ENCODE measurements at regions not wholly inside any gene's neighbourhood (a gene's known extent, or its start where the extent isn't known, plus 50 kb on each side); places are given as distances from the start of the nearest gene placed in this dataset.
"Not testable (repeated sequence)": the region's sequence is repeated elsewhere in the genome, so short reads cannot be mapped to it uniquely, and the experiment has no call there.

GRCh38 chr2:225236769-225237323 lies 162.7 kb upstream of the NYAP2 start:
- Mint-ChIP-seq H3K27ac (ENCODE audit: unreplicated experiment) (no peak overlapping the region), H3K4me3 (ENCODE audit: unreplicated experiment) (no peak overlapping the region), H3K9me3 (ENCODE audit: unreplicated experiment) (no peaks in the 10 kb centered on the region), H3K4me1 (ENCODE audit: unreplicated experiment) (no peaks in the 10 kb centered on the region), H3K36me3 (ENCODE audit: unreplicated experiment) (no peaks in the 10 kb centered on the region), H3K27me3 (ENCODE audit: unreplicated experiment) (no peaks in the 10 kb centered on the region)
- no peak for TF ChIP-seq CTCF (IDR thresholded peaks at IDR 0.05)
- DNase-seq (ENCODE audit: extremely low spot score, unreplicated experiment), result no peak

DNA sequence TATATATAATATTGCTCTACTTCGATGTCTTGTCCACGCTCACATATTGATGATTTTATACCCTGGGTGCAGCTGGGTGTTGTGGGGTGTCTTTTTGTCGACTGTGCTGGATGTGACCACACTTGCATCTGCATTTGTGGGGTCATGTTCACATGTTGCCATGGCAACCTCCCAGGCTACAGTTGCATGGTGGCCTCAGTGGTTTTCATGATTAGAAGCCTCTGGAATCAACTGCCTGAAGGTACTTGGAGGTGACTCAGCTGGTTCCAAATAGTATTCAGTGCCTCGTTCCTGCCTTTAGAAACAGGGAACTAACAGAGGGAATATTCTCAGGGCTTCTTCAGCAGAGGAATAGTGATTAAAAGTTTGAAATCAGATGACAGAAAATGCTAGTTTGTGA lies 166.3 kb upstream of the NYAP2 start:
- no peaks in the 10 kb centered on the region for H3K36me3 Mint-ChIP-seq (ENCODE audit: unreplicated experiment)

GRCh38 chr2:225231900-225232299 lies 167.6 kb upstream of the NYAP2 start:
- no peak for TF ChIP-seq CTCF (IDR thresholded peaks at IDR 0.05)
- no peak for DNase-seq (ENCODE audit: extremely low spot score, unreplicated experiment)
- Mint-ChIP-seq H3K27ac (ENCODE audit: unreplicated experiment) (no peak overlapping the region), H3K27me3 (ENCODE audit: unreplicated experiment) (no peaks in the 10 kb centered on the region), H3K4me3 (ENCODE audit: unreplicated experiment) (no peak overlapping the region), H3K9me3 (ENCODE audit: unreplicated experiment) (no peaks in the 10 kb centered on the region), H3K36me3 (ENCODE audit: unreplicated experiment) (no peaks in the 10 kb centered on the region), H3K4me1 (ENCODE audit: unreplicated experiment) (no peaks in the 10 kb centered on the region)

More for the DNA sequence above, 166.3 kb upstream of the NYAP2 start:
- TF ChIP-seq CTCF (IDR thresholded peaks at IDR 0.05), result no peak
- no peaks in the 10 kb centered on the region for H3K4me1 Mint-ChIP-seq (ENCODE audit: unreplicated experiment)
- H3K27me3 Mint-ChIP-seq (ENCODE audit: unreplicated experiment), result no peaks in the 10 kb centered on the region
- no peak overlapping the region for H3K4me3 Mint-ChIP-seq (ENCODE audit: unreplicated experiment)
- H3K27ac Mint-ChIP-seq (ENCODE audit: unreplicated experiment), result no peak overlapping the region
- no peak for DNase-seq (ENCODE audit: extremely low spot score, unreplicated experiment)
- H3K9me3 Mint-ChIP-seq (ENCODE audit: unreplicated experiment), result no peaks in the 10 kb centered on the region

GRCh38 chr2:225229346-225229745 lies 170.2 kb upstream of the NYAP2 start:
- H3K4me1 Mint-ChIP-seq (ENCODE audit: unreplicated experiment); H3K27me3 Mint-ChIP-seq (ENCODE audit: unreplicated experiment); DNase-seq (ENCODE audit: extremely low spot score, unreplicated experiment); H3K4me3 Mint-ChIP-seq (ENCODE audit: unreplicated experiment); H3K36me3 Mint-ChIP-seq (ENCODE audit: unreplicated experiment); H3K9me3 Mint-ChIP-seq (ENCODE audit: unreplicated experiment); H3K27ac Mint-ChIP-seq (ENCODE audit: unreplicated experiment): not testable (repeated sequence)

DNA sequence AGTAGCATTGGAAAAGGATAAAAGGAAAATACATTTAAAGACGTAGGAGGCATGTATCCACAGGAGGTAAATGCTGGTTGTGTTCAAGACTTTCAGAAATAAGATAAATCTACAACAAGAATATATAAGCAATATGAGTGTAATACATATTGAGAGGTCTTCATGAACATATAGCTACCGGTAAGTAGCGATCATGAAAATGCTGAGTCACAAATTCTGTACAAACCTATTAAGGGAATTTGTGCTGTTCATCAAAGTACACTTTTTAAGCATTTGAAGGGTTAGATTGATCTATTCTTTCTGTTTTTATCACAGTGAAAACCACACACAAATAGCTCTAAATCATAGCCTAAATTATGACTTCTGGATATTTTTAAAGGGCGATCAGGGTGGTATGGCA lies 173.1 kb upstream of the NYAP2 start:
- Mint-ChIP-seq H3K36me3 (ENCODE audit: unreplicated experiment) (no peaks in the 10 kb centered on the region), H3K27ac (ENCODE audit: unreplicated experiment) (no peak overlapping the region), H3K4me3 (ENCODE audit: unreplicated experiment) (no peak overlapping the region), H3K4me1 (ENCODE audit: unreplicated experiment) (no peaks in the 10 kb centered on the region), H3K9me3 (ENCODE audit: unreplicated experiment) (no peaks in the 10 kb centered on the region), H3K27me3 (ENCODE audit: unreplicated experiment) (no peaks in the 10 kb centered on the region)
- DNase-seq (ENCODE audit: extremely low spot score, unreplicated experiment), result no peak
- no peak for TF ChIP-seq CTCF (IDR thresholded peaks at IDR 0.05)

DNA sequence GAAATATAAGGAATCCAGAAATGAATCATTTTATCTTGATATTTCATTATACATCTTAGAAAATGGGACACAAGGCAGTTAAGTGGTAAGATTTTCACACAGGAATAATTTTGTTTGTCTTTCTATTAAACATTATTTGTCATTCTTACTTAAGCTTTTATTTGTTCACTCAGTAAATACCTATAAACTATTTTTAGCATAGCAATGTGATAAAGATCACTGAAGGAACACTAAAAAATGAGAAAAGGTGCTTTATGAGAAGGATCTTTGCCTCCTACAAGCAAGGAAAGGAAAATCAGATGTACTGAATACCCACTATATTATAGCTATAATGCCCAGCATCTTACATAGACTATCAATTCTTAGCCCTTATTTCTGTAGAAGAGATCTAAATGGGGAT lies 176.2 kb upstream of the NYAP2 start:
- Mint-ChIP-seq H3K36me3 (ENCODE audit: unreplicated experiment) (no peaks in the 10 kb centered on the region), H3K27me3 (ENCODE audit: unreplicated experiment) (no peaks in the 10 kb centered on the region), H3K4me1 (ENCODE audit: unreplicated experiment) (no peaks in the 10 kb centered on the region), H3K4me3 (ENCODE audit: unreplicated experiment) (no peak overlapping the region), H3K9me3 (ENCODE audit: unreplicated experiment) (no peaks in the 10 kb centered on the region), H3K27ac (ENCODE audit: unreplicated experiment) (no peak overlapping the region)
- DNase-seq (ENCODE audit: extremely low spot score, unreplicated experiment), result no peak
- TF ChIP-seq CTCF (IDR thresholded peaks at IDR 0.05), result no peak

Data from osteocyte (in vitro differentiated cells).